GM12878 (cell line): ENCODE measurements at regions not wholly inside any gene's neighbourhood (a gene's known extent, or its start where the extent isn't known, plus 50 kb on each side); places are given as distances from the start of the nearest gene placed in this dataset.

ENCODE experiments used
- ATAC-seq: fragments of 200-7000 bp; cut with Tn5 transposase; 3 replicates; pipeline ENCODE4 v1.9.1; 2020; ENCODE audit warnings: mild to moderate bottlenecking, moderate library complexity
- BruUV-seq: library from RNA; stranded (reverse); fragments of 400-500 nt; replicated peaks from 2 replicates; lab custom pipeline; 2021; lab: Mats Ljungman, UMichigan
- CTCF ChIA-PET: fragments of 300-600 bp; sonication (Branson Sonifier 250); formaldehyde crosslinking; extraction: SDS; loops from one replicate; lab custom pipeline; 2021; ENCODE audit warnings: inconsistent platforms; lab: Yijun Ruan, JAX
- POLR2A ChIA-PET: fragments of 350-600 bp; formaldehyde crosslinking; extraction: SDS; loops from one replicate; lab custom pipeline; 2021; ENCODE audit warnings: inconsistent platforms; lab: Charles Lee
- RAD21 ChIA-PET: fragments of 300-600 bp; sonication (Branson Sonifier 250); formaldehyde crosslinking; loops from one replicate; lab custom pipeline; 2023; ENCODE audit warnings: antibody characterized with exemption; ENCODE audit not compliant: unreplicated experiment; lab: Charles Lee
- SMC1A ChIA-PET: fragments of 300-600 bp; sonication (Branson Sonifier 250); formaldehyde crosslinking; loops from one replicate; lab custom pipeline; 2023; ENCODE audit not compliant: unreplicated experiment, uncharacterized antibody; lab: Charles Lee
- DNase-seq: peaks from one replicate; pipeline ENCODE4 v3.0.0-alpha.2; 2011; ENCODE audit warnings: low read depth, low spot score
- FAIRE-seq: peaks from 3 replicates; lab custom pipeline; 2011; peaks lifted over from hg19 to GRCh38; lab: Jason Lieb, UNC
- H2AFZ ChIP-seq: 2 replicates; pipeline ENCODE4 v1.6.0; 2011; ENCODE audit warnings: low read depth, low read length, control low read depth; ENCODE audit not compliant: control insufficient read depth
- H3K27ac ChIP-seq: 2 replicates; pipeline ENCODE4 v1.5.1; 2011; ENCODE audit warnings: control low read depth; ENCODE audit not compliant: control insufficient read depth, insufficient read depth
- H3K27me3 ChIP-seq, 2 experiments: replicated peaks in 1 of 2; 2 replicates each; pipeline versions ENCODE4 v1.6.0 to v1.6.1; 2011; ENCODE audit warnings: low read length in 1 of 2; ENCODE audit not compliant: control insufficient read depth in 2 of 2, insufficient read depth in 2 of 2
- H3K36me3 ChIP-seq, 2 experiments: 2 replicates each; pipeline ENCODE4 v1.5.1; 2011; ENCODE audit warnings: low read length in 1 of 2; ENCODE audit not compliant: control insufficient read depth in 2 of 2, insufficient read depth in 2 of 2
- H3K4me1 ChIP-seq: 2 replicates; pipeline ENCODE4 v1.6.1; 2011; ENCODE audit warnings: mild to moderate bottlenecking, low read length, moderate library complexity, mixed read lengths; ENCODE audit not compliant: control insufficient read depth, insufficient read depth
- H3K4me2 ChIP-seq: 2 replicates; pipeline ENCODE4 v1.6.0; 2011; ENCODE audit warnings: control low read depth; ENCODE audit not compliant: control insufficient read depth, insufficient read depth
- H3K4me3 ChIP-seq: fragments of 200-600 bp; sonication (generic); 2 replicates; pipeline ENCODE4 v1.5.1; 2016
- H3K79me2 ChIP-seq: 2 replicates; pipeline ENCODE4 v1.6.0; 2011; ENCODE audit warnings: low read length; ENCODE audit not compliant: control insufficient read depth, insufficient read depth
- H3K9ac ChIP-seq: 2 replicates; pipeline ENCODE4 v1.8.0; 2011; ENCODE audit warnings: low read length, control low read depth, mixed read lengths; ENCODE audit not compliant: control insufficient read depth, insufficient read depth
- H3K9me3 ChIP-seq: replicated peaks from 3 replicates; pipeline ENCODE4 v1.5.1; 2011; ENCODE audit warnings: mild to moderate bottlenecking, low read length; ENCODE audit not compliant: control insufficient read depth, insufficient read depth
- H4K20me1 ChIP-seq: 2 replicates; pipeline ENCODE4 v1.6.0; 2011; ENCODE audit not compliant: control insufficient read depth, insufficient read depth
- ATF7 ChIP-seq: fragments of 450-650 bp; IDR thresholded peaks from 2 replicates; pipeline ENCODE4 v1.6.1; 2016; ENCODE audit warnings: low read depth, mild to moderate bottlenecking
- CBX5 ChIP-seq: sonication (generic); IDR thresholded peaks from 2 replicates; pipeline ENCODE4 v1.6.1; 2016; ENCODE audit warnings: low read depth, moderate library complexity, mild to moderate bottlenecking, inconsistent platforms
- GABPA ChIP-seq: IDR thresholded peaks from 2 replicates; pipeline ENCODE4 v1.6.1; 2014; ENCODE audit warnings: antibody characterized with exemption, low read depth, mild to moderate bottlenecking, inconsistent platforms
- JUNB ChIP-seq: IDR thresholded peaks from 2 replicates; pipeline ENCODE4 v1.6.1; 2016; ENCODE audit warnings: antibody characterized with exemption, mild to moderate bottlenecking
- MEF2A ChIP-seq: IDR thresholded peaks from 2 replicates; pipeline ENCODE4 v1.6.1; 2011; ENCODE audit warnings: low read depth, mild to moderate bottlenecking, low read length, moderate library complexity; ENCODE audit not compliant: insufficient read depth
- MYB ChIP-seq: fragments of 150-350 bp; IDR thresholded peaks from 2 replicates; pipeline ENCODE4 v1.6.1; 2014; ENCODE audit warnings: mild to moderate bottlenecking, low read depth, low read length, borderline replicate concordance
- RAD51 ChIP-seq: fragments of 450-650 bp; IDR thresholded peaks from 2 replicates; pipeline ENCODE4 v1.6.1; 2016; ENCODE audit warnings: moderate library complexity, mild to moderate bottlenecking, inconsistent platforms
- RFX5 ChIP-seq: IDR thresholded peaks from 2 replicates; pipeline ENCODE4 v1.6.1; 2011; ENCODE audit warnings: low read depth, low read length, improper control_type of control experiment
- SMAD1 ChIP-seq: fragments of 450-650 bp; IDR thresholded peaks from 2 replicates; pipeline ENCODE4 v1.6.1; 2018; ENCODE audit warnings: mild to moderate bottlenecking, low read depth; ENCODE audit not compliant: partially characterized antibody
- SRF ChIP-seq, 2 experiments: IDR thresholded peaks; 2 replicates each; pipeline ENCODE4 v1.6.1; 2011; ENCODE audit warnings: low read depth in 2 of 2, low read length in 2 of 2, mild to moderate bottlenecking in 1 of 2, moderate library complexity in 1 of 2
- STAT1 ChIP-seq: fragments of 450-650 bp; conservative IDR thresholded peaks from 2 replicates; pipeline ENCODE4 v1.6.1; 2014; ENCODE audit warnings: antibody characterized with exemption, mild to moderate bottlenecking
- STAT3 ChIP-seq: IDR thresholded peaks from 2 replicates; pipeline ENCODE4 v1.6.1; 2011; ENCODE audit warnings: low read depth, low read length, improper control_type of control experiment
- ZNF217 ChIP-seq: fragments of 450-650 bp; IDR thresholded peaks from 2 replicates; pipeline ENCODE4 v1.6.1; 2017; ENCODE audit warnings: antibody characterized with exemption, mild to moderate bottlenecking
- ZNF274 ChIP-seq: IDR thresholded peaks from one replicate; pipeline ENCODE4 v1.8.0; 2011; ENCODE audit not compliant: insufficient read length, insufficient read depth
- WGBS: methylation state at CpG from one replicate; pipeline ENCODE4 v1.1.6; 2016; ENCODE audit warnings: low lambda C conversion rate; ENCODE audit not compliant: insufficient replicate concordance, insufficient coverage; ENCODE audit errors: missing lambda C conversion rate; 5-methylcytosine and 5-hydroxymethylcytosine counted together
- in situ Hi-C: fragments of 300-500 bp; cut with MboI; formaldehyde crosslinking; loops from 9 replicates; pipeline ENCODE4 v1.14.3; 2018; ENCODE audit warnings: mixed read lengths
- intact Hi-C: fragments of 100-400 bp; cut with micrococcal nuclease; formaldehyde crosslinking; loops from one replicate; pipeline ENCODE4 v1.14.2; 2022; ENCODE audit not compliant: unreplicated experiment
- TF ChIP-seq, protein P1 (sequence below): IDR thresholded peaks from 2 replicates; pipeline ENCODE4 v1.6.1; 2011; ENCODE audit warnings: low read depth, low read length, improper control_type of control experiment, borderline replicate concordance
- TF ChIP-seq, protein P2 (sequence below): IDR thresholded peaks from 2 replicates; pipeline ENCODE4 v1.6.1; 2011; ENCODE audit warnings: low read depth, mild to moderate bottlenecking, low read length, moderate library complexity, borderline replicate concordance; ENCODE audit errors: extremely low read depth
- TF ChIP-seq, protein P3 (sequence below): fragments of 450-650 bp; conservative IDR thresholded peaks from 2 replicates; pipeline ENCODE4 v1.6.1; 2017; ENCODE audit warnings: mild to moderate bottlenecking, moderate library complexity
- TF ChIP-seq, protein P4 (sequence below): fragments of 150-350 bp; IDR thresholded peaks from 2 replicates; pipeline ENCODE4 v1.6.1; 2014; ENCODE audit warnings: mild to moderate bottlenecking, low read depth, low read length

DNA sequence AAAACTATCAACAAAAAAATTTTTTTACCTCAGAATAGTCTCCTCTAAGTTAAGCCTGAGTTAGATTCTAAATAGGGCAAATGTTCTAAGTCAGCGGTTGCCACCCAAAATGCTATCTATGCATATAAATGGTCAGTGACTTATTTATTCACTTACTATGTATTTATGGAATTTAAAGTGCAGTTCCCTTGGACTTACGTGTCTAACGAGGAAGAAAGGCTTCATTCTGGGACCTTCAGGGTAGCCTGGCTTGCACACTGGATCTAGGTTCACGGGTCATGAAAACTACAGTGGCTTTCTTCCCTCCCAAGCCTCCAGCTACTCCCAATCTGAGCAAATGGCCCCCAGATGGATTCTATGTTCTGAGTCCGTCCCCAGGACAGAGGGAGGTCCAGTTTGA is 77.1 kb downstream of the ARF6 start:
- H3K4me3 ChIP-seq = no peak overlapping the region
- RAD21 ChIA-PET = interaction anchor here (0.8 to 4.9 kb wide), 12 partner anchors 7 to 113 kb away, joined by 3 to 107 read pairs (median 16); no protein-coding TSS in a partner anchor
- H4K20me1 ChIP-seq = no peaks in the 10 kb centered on the region
- H3K9me3 ChIP-seq = no peaks in the 10 kb centered on the region
- peak overlapping the region; percentile 100 for H3K27ac ChIP-seq
- no peak for DNase-seq
- no peak for FAIRE-seq
- WGBS = 73% methylated on average over 5 of the region's 5 CpGs
- H3K4me1 ChIP-seq = peaks cover 40% of the 10 kb centered on the region
- in situ Hi-C loops (no loop called here), intact Hi-C loops (loop anchor here (2.0 kb wide), 2 partner anchors 69 to 77 kb away; partner anchors contain the start of gene ARF6)
- no peaks in the 10 kb centered on the region for H3K27me3 ChIP-seq
- ATAC-seq = no peak
- TF ChIP-seq RAD51 (no peak), MYB (no peak), JUNB (no peak), SRF (IDR thresholded peaks at IDR 0.05; ENCODE audit: low read depth in 2 of 2, low read length in 2 of 2) (no peak), ATF7 (no peak), GABPA (no peak), STAT1 (no peak), ZNF274 (no peak), MEF2A (no peak), ZNF217 (no peak), STAT3 (no peak), RFX5 (no peak), SMAD1 (no peak), CBX5 (no peak)
- TF ChIP-seq, protein P1, sequence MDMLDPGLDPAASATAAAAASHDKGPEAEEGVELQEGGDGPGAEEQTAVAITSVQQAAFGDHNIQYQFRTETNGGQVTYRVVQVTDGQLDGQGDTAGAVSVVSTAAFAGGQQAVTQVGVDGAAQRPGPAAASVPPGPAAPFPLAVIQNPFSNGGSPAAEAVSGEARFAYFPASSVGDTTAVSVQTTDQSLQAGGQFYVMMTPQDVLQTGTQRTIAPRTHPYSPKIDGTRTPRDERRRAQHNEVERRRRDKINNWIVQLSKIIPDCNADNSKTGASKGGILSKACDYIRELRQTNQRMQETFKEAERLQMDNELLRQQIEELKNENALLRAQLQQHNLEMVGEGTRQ = no peak
- TF ChIP-seq, protein P2, sequence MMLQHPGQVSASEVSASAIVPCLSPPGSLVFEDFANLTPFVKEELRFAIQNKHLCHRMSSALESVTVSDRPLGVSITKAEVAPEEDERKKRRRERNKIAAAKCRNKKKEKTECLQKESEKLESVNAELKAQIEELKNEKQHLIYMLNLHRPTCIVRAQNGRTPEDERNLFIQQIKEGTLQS = no peak
- TF ChIP-seq, protein P3, sequence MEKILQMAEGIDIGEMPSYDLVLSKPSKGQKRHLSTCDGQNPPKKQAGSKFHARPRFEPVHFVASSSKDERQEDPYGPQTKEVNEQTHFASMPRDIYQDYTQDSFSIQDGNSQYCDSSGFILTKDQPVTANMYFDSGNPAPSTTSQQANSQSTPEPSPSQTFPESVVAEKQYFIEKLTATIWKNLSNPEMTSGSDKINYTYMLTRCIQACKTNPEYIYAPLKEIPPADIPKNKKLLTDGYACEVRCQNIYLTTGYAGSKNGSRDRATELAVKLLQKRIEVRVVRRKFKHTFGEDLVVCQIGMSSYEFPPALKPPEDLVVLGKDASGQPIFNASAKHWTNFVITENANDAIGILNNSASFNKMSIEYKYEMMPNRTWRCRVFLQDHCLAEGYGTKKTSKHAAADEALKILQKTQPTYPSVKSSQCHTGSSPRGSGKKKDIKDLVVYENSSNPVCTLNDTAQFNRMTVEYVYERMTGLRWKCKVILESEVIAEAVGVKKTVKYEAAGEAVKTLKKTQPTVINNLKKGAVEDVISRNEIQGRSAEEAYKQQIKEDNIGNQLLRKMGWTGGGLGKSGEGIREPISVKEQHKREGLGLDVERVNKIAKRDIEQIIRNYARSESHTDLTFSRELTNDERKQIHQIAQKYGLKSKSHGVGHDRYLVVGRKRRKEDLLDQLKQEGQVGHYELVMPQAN = no peak
- TF ChIP-seq, protein P4, sequence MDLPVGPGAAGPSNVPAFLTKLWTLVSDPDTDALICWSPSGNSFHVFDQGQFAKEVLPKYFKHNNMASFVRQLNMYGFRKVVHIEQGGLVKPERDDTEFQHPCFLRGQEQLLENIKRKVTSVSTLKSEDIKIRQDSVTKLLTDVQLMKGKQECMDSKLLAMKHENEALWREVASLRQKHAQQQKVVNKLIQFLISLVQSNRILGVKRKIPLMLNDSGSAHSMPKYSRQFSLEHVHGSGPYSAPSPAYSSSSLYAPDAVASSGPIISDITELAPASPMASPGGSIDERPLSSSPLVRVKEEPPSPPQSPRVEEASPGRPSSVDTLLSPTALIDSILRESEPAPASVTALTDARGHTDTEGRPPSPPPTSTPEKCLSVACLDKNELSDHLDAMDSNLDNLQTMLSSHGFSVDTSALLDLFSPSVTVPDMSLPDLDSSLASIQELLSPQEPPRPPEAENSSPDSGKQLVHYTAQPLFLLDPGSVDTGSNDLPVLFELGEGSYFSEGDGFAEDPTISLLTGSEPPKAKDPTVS = no peak
- no TSS peak for BruUV-seq
- peak overlapping the region; percentile 78 for H2AFZ ChIP-seq
- POLR2A ChIA-PET = interaction anchor here (0.5 to 7.7 kb wide), 7 partner anchors 30 to 824 kb away, joined by 3 to 119 read pairs (median 5); no protein-coding TSS in a partner anchor
- H3K79me2 ChIP-seq = no peaks in the 10 kb centered on the region
- peak overlapping the region; percentile 93; the same call in 1 of the 2 replicates for H3K9ac ChIP-seq
- no peaks in the 10 kb centered on the region for H3K36me3 ChIP-seq
- CTCF ChIA-PET = interaction anchor here (1.3 to 4.6 kb wide), 6 partner anchors 8 to 117 kb away, joined by 3 to 41 read pairs (median 16); partner anchors contain the start of gene NEMF
- H3K4me2 ChIP-seq = peak overlapping the region; percentile 95; the same call in 1 of the 2 replicates
- SMC1A ChIA-PET = interaction anchor here (0.7 to 7.7 kb wide), 15 partner anchors 9 to 118 kb away, joined by 3 to 133 read pairs (median 14); no protein-coding TSS in a partner anchor
